Cardiac fibroblast (primary cell): ENCODE measurements at regions not wholly inside any gene's neighbourhood (a gene's known extent, or its start where the extent isn't known, plus 50 kb on each side); places are given as distances from the start of the nearest gene placed in this dataset.
"Not testable (repeated sequence)": the region's sequence is repeated elsewhere in the genome, so short reads cannot be mapped to it uniquely, and the experiment has no call there.

Experiments
- DNase-seq, 2 donors: peaks; one replicate each; pipeline versions ENCODE4 v3.0.0 to v3.0.0-alpha.2; 2010; ENCODE audit warnings: low read depth in 2 of 2
- H3K4me3 ChIP-seq, 2 donors: replicated peaks in 1 of 2; 1 replicate in 1 of 2; 2 replicates in 1 of 2; pipeline ENCODE4 v1.5.1; 2011; ENCODE audit warnings: low read depth in 2 of 2, low read length in 2 of 2, mild to moderate bottlenecking in 2 of 2, moderate library complexity in 1 of 2
- TF ChIP-seq, protein P1 (sequence below): IDR thresholded peaks from one replicate; pipeline ENCODE4 v1.5.1; 2011; ENCODE audit warnings: low read depth, mild to moderate bottlenecking, low read length, inconsistent platforms

- no peak overlapping the region for H3K4me3 ChIP-seq
- TF ChIP-seq, protein P1, sequence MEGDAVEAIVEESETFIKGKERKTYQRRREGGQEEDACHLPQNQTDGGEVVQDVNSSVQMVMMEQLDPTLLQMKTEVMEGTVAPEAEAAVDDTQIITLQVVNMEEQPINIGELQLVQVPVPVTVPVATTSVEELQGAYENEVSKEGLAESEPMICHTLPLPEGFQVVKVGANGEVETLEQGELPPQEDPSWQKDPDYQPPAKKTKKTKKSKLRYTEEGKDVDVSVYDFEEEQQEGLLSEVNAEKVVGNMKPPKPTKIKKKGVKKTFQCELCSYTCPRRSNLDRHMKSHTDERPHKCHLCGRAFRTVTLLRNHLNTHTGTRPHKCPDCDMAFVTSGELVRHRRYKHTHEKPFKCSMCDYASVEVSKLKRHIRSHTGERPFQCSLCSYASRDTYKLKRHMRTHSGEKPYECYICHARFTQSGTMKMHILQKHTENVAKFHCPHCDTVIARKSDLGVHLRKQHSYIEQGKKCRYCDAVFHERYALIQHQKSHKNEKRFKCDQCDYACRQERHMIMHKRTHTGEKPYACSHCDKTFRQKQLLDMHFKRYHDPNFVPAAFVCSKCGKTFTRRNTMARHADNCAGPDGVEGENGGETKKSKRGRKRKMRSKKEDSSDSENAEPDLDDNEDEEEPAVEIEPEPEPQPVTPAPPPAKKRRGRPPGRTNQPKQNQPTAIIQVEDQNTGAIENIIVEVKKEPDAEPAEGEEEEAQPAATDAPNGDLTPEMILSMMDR: no peak
- no peak for DNase-seq
Observed at GRCh38 chr20:33923740-33924139, 70.0 kb upstream of the RALY start.

GRCh38 chr20:33925867-33926266 lies 67.8 kb upstream of the RALY start:
- H3K4me3 ChIP-seq: no peak overlapping the region
- TF ChIP-seq, protein P1: no peak
- peak; percentile 16 to 74 for DNase-seq

- no peak for DNase-seq
- no peak overlapping the region for H3K4me3 ChIP-seq
- TF ChIP-seq, protein P1: no peak
Observed at GRCh38 chr20:33926425-33926824, 67.3 kb upstream of the RALY start.

DNA sequence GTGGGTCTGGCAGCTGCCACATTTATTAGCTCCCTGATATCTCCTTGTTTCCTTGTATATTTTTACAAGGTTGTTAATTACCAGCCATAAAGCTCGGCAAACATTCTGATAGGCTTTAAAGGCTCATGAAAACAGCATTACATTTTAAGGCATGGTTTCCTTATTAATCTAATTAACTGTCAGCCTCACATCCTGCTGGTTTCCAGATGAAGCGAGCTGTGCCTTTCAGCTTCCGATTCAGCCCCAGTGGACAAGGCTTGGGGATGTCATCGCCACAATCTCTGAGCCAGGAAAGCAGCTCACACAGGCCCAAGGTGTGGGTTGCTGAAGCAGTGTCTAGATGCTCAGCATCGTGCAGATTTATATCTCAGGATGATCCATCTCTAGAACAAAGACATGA lies 66.0 kb upstream of the RALY start:
- TF ChIP-seq, protein P1: no peak
- H3K4me3 ChIP-seq: no peak overlapping the region
- no peak for DNase-seq

DNA sequence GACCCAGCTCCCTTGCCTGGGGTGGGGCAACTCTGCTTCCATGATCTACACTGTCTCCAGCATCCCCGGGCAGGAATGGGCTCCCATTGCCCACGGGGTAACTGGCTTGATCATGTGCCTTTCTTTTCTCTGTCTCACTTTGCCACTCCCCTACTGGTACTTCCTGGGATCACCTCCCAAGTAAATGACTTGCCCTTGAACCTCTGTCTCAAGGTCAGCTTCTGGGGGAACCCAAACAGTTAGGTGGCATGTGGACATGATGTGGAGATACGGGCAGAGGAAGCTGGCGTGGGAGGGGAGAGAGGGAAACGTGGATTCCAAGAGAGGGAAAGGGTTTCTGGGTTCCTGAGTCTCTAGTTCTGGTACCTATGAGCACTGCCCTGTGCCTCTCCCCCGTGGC lies 63.8 kb upstream of the RALY start:
- no peak for DNase-seq
- no peak overlapping the region for H3K4me3 ChIP-seq
- TF ChIP-seq, protein P1: peak; percentile 1

GRCh38 chr20:33933469-33933909 lies 60.2 kb upstream of the RALY start:
- DNase-seq: peak; percentile 76 to 80
- TF ChIP-seq, protein P1: peak; percentile 56
- H3K4me3 ChIP-seq: no peak overlapping the region

GRCh38 chr20:33936656-33937055 lies 57.1 kb upstream of the RALY start:
- no peak overlapping the region for H3K4me3 ChIP-seq
- DNase-seq: no peak
- TF ChIP-seq, protein P1: no peak

DNA sequence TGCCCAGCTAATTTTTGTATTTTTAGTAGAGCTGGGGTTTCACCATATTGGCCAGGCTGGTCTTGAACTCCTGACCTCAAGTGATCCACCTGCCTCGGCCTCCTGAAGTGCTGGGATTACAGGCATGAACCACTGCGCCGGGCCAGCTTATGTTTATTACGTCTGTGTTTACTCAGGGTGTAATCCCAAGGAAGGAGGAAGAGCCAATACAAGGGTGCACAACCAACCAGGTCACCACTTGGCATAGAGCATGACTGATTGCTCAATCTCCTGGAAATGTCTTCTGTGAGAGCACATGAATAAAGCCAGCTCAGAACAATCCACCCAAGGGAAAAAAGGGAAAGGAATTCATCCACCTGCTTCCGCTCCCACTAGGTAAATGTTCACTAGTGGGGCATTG lies 54.7 kb upstream of the RALY start:
- not testable (repeated sequence) for H3K4me3 ChIP-seq
- DNase-seq: peak; percentile 64 to 68
